Astrocyte of the spinal cord (primary cell): ENCODE measurements at regions not wholly inside any gene's neighbourhood (a gene's known extent, or its start where the extent isn't known, plus 50 kb on each side); places are given as distances from the start of the nearest gene placed in this dataset.

Experiments used
- DNase-seq: peaks from one replicate; pipeline ENCODE4 v3.0.0; 2011; ENCODE audit warnings: low read depth, low spot score
- H3K4me3 ChIP-seq: 2 replicates; pipeline ENCODE4 v1.5.1; 2011; ENCODE audit warnings: low read depth, mild to moderate bottlenecking, low read length, moderate library complexity
- CTCF ChIP-seq: IDR thresholded peaks from 2 replicates; pipeline ENCODE4 v1.5.1; 2012; ENCODE audit warnings: low read depth, mild to moderate bottlenecking, low read length, inconsistent platforms
- in situ Hi-C: cut with HindIII; loops from 2 replicates; pipeline ENCODE4 v1.10.0; 2017; ENCODE audit warnings: low sequenced_read_pairs

GRCh38 chr10:63919575-63920279, 398.5 kb downstream of the REEP3 start:
- in situ Hi-C loops = no loop called here
- DNase-seq = no peak
- TF ChIP-seq CTCF = no peak
- no peak overlapping the region for H3K4me3 ChIP-seq

- no peak for DNase-seq
- TF ChIP-seq CTCF = no peak
- in situ Hi-C loops = no loop called here
- H3K4me3 ChIP-seq = no peak overlapping the region
Observed at GRCh38 chr10:63920926-63921325, 399.7 kb downstream of the REEP3 start.

GRCh38 chr10:63921908-63922467, 400.8 kb downstream of the REEP3 start:
- DNase-seq = no peak
- in situ Hi-C loops = no loop called here
- H3K4me3 ChIP-seq = no peak overlapping the region
- no peak for TF ChIP-seq CTCF

- in situ Hi-C loops = no loop called here
- no peak for DNase-seq
- no peak overlapping the region for H3K4me3 ChIP-seq
- TF ChIP-seq CTCF = no peak
Observed at GRCh38 chr10:63922468-63923284, 401.5 kb downstream of the REEP3 start.

- no peak overlapping the region for H3K4me3 ChIP-seq
- DNase-seq = no peak
- in situ Hi-C loops = no loop called here
- no peak for TF ChIP-seq CTCF
Observed at GRCh38 chr10:63929831-63930467, 408.7 kb downstream of the REEP3 start.

- in situ Hi-C loops = no loop called here
- DNase-seq = no peak
- no peak for TF ChIP-seq CTCF
Observed at GRCh38 chr10:63930584-63930983, 409.4 kb downstream of the REEP3 start.

More at GRCh38 chr10:63930584-63930983, 409.4 kb downstream of the REEP3 start:
- H3K4me3 ChIP-seq = no peak overlapping the region
